Mesothelial cell of epicardium (in vitro differentiated cells): ENCODE measurements at regions not wholly inside any gene's neighbourhood (a gene's known extent, or its start where the extent isn't known, plus 50 kb on each side); places are given as distances from the start of the nearest gene placed in this dataset.
"Not testable (repeated sequence)": the region's sequence is repeated elsewhere in the genome, so short reads cannot be mapped to it uniquely, and the experiment has no call there.

Experiments
- DNase-seq, 2 experiments: peaks; one replicate each; pipeline ENCODE4 v3.0.0; 2021; ENCODE audit warnings: low spot score in 2 of 2; ENCODE audit not compliant: unreplicated experiment in 2 of 2
- H3K27ac Mint-ChIP-seq: 2 replicates; pipeline ENCODE4 v1.8.0; 2021; ENCODE audit warnings: mixed read lengths
- H3K27me3 Mint-ChIP-seq: 2 replicates; pipeline ENCODE4 v1.8.0; 2021; ENCODE audit warnings: low read depth, mixed read lengths
- H3K36me3 Mint-ChIP-seq: 2 replicates; pipeline ENCODE4 v1.8.0; 2021; ENCODE audit warnings: mixed read lengths
- H3K4me1 Mint-ChIP-seq: 2 replicates; pipeline ENCODE4 v1.8.0; 2021; ENCODE audit warnings: mixed read lengths
- H3K4me3 Mint-ChIP-seq: 2 replicates; pipeline ENCODE4 v1.8.0; 2021; ENCODE audit warnings: mild to moderate bottlenecking, moderate library complexity, mixed read lengths
- H3K9me3 Mint-ChIP-seq: 2 replicates; pipeline ENCODE4 v1.8.0; 2021; ENCODE audit warnings: mixed read lengths
- CTCF ChIP-seq: fragments of 200-600 bp; sonication (generic); IDR thresholded peaks from one replicate; pipeline ENCODE4 v1.5.0; 2021; ENCODE audit warnings: antibody characterized with exemption; ENCODE audit not compliant: unreplicated experiment

- H3K9me3 Mint-ChIP-seq: peaks cover 5% of the 10 kb centered on the region
- H3K27ac Mint-ChIP-seq: no peak overlapping the region
- H3K4me3 Mint-ChIP-seq: no peak overlapping the region
- no peaks in the 10 kb centered on the region for H3K36me3 Mint-ChIP-seq
- H3K27me3 Mint-ChIP-seq: no peaks in the 10 kb centered on the region
- TF ChIP-seq CTCF: no peak
- H3K4me1 Mint-ChIP-seq: peaks cover 9% of the 10 kb centered on the region
- no peak for DNase-seq
These were observed 98.1 kb upstream of the MIR17HG start for GRCh38 chr13:91249370-91249769.

- TF ChIP-seq CTCF: no peak
- Mint-ChIP-seq H3K36me3 (no peaks in the 10 kb centered on the region), H3K27me3 (no peaks in the 10 kb centered on the region), H3K4me3 (no peak overlapping the region), H3K27ac (no peak overlapping the region), H3K9me3 (peaks cover 5% of the 10 kb centered on the region), H3K4me1 (peaks cover 8% of the 10 kb centered on the region)
- DNase-seq: no peak
These were observed 97.6 kb upstream of the MIR17HG start for GRCh38 chr13:91249861-91250260.

GRCh38 chr13:91251573-91251972 lies 95.9 kb upstream of the MIR17HG start:
- H3K27me3 Mint-ChIP-seq, H3K27ac Mint-ChIP-seq, H3K36me3 Mint-ChIP-seq, H3K4me3 Mint-ChIP-seq, DNase-seq, H3K4me1 Mint-ChIP-seq: not testable (repeated sequence)
- H3K9me3 Mint-ChIP-seq: peaks cover 12% of the 10 kb centered on the region

- H3K27me3 Mint-ChIP-seq: no peaks in the 10 kb centered on the region
- DNase-seq: no peak
- peaks cover 7% of the 10 kb centered on the region for H3K36me3 Mint-ChIP-seq
- no peak for TF ChIP-seq CTCF
- peaks cover 46% of the 10 kb centered on the region for H3K9me3 Mint-ChIP-seq
- peaks cover under 1% of the 10 kb centered on the region for H3K4me1 Mint-ChIP-seq
- H3K27ac Mint-ChIP-seq: no peak overlapping the region
- H3K4me3 Mint-ChIP-seq: no peak overlapping the region
These were observed 83.0 kb upstream of the MIR17HG start for GRCh38 chr13:91264484-91264883.

GRCh38 chr13:91269237-91269636 lies 78.2 kb upstream of the MIR17HG start:
- H3K9me3 Mint-ChIP-seq: peaks cover 23% of the 10 kb centered on the region
- H3K27ac Mint-ChIP-seq: no peak overlapping the region
- H3K4me1 Mint-ChIP-seq: peaks cover 8% of the 10 kb centered on the region
- no peak for TF ChIP-seq CTCF
- H3K36me3 Mint-ChIP-seq: peaks cover 2% of the 10 kb centered on the region
- no peak for DNase-seq
- H3K4me3 Mint-ChIP-seq: no peak overlapping the region
- no peaks in the 10 kb centered on the region for H3K27me3 Mint-ChIP-seq

GRCh38 chr13:91270031-91270430 lies 77.5 kb upstream of the MIR17HG start:
- Mint-ChIP-seq H3K36me3 (peaks cover 2% of the 10 kb centered on the region), H3K9me3 (peaks cover 16% of the 10 kb centered on the region), H3K4me3 (no peak overlapping the region), H3K27ac (peak overlapping the region; percentile 80), H3K4me1 (peaks cover 8% of the 10 kb centered on the region), H3K27me3 (no peaks in the 10 kb centered on the region)
- no peak for TF ChIP-seq CTCF
- no peak for DNase-seq
